H9 (cell line): ENCODE measurements at regions not wholly inside any gene's neighbourhood (a gene's known extent, or its start where the extent isn't known, plus 50 kb on each side); places are given as distances from the start of the nearest gene placed in this dataset.

ENCODE experiments used
- DNase-seq: peaks from one replicate; pipeline ENCODE4 v3.0.0-alpha.2; 2017
- H2AFZ ChIP-seq: one replicate; pipeline ENCODE4 v1.6.1; 2013; ENCODE audit warnings: mild to moderate bottlenecking, low read length, control low read depth, moderate library complexity
- H2AK5ac ChIP-seq: 2 replicates; pipeline ENCODE4 v1.6.1; 2013; ENCODE audit warnings: low read length, control low read depth, mixed read lengths; ENCODE audit not compliant: insufficient read length
- H2BK120ac ChIP-seq: one replicate; pipeline ENCODE4 v1.6.1; 2013; ENCODE audit warnings: low read depth, mild to moderate bottlenecking, low read length, control low read depth, inconsistent platforms; ENCODE audit not compliant: poor library complexity, severe bottlenecking
- H2BK12ac ChIP-seq: 2 replicates; pipeline ENCODE4 v1.6.1; 2013; ENCODE audit warnings: low read length, control low read depth, mixed read lengths, low read depth; ENCODE audit not compliant: insufficient read length
- H2BK15ac ChIP-seq: 2 replicates; pipeline ENCODE4 v1.6.1; 2013; ENCODE audit warnings: low read depth, low read length, control low read depth
- H2BK20ac ChIP-seq: one replicate; pipeline ENCODE4 v1.6.1; 2013; ENCODE audit warnings: low read depth, mild to moderate bottlenecking, low read length, control low read depth, inconsistent platforms; ENCODE audit not compliant: poor library complexity, severe bottlenecking
- H2BK5ac ChIP-seq: 2 replicates; pipeline ENCODE4 v1.6.1; 2013; ENCODE audit warnings: low read length, control low read depth, mixed read lengths; ENCODE audit not compliant: insufficient read length
- H3K14ac ChIP-seq: 2 replicates; pipeline ENCODE4 v1.6.1; 2013; ENCODE audit warnings: low read length, control low read depth; ENCODE audit not compliant: insufficient read depth
- H3K18ac ChIP-seq: 2 replicates; pipeline ENCODE4 v1.6.1; 2013; ENCODE audit warnings: low read depth, mild to moderate bottlenecking, mixed read lengths, low read length, control low read depth; ENCODE audit not compliant: insufficient read length
- H3K23ac ChIP-seq: 2 replicates; pipeline ENCODE4 v1.6.1; 2013; ENCODE audit warnings: low read length, control low read depth, mixed read lengths, low read depth; ENCODE audit not compliant: insufficient read length
- H3K23me2 ChIP-seq: 2 replicates; pipeline ENCODE4 v1.6.1; 2013; ENCODE audit warnings: low read depth, mild to moderate bottlenecking, mixed read lengths, low read length, control low read depth; ENCODE audit not compliant: insufficient read length, poor library complexity, severe bottlenecking
- H3K27ac ChIP-seq: 2 replicates; pipeline ENCODE4 v1.5.1; 2013; ENCODE audit warnings: low read length, control low read depth, mixed read lengths, low read depth; ENCODE audit not compliant: insufficient read length
- H3K27me3 ChIP-seq: 2 replicates; pipeline ENCODE4 v1.6.1; 2013; ENCODE audit warnings: low read length, control low read depth, inconsistent platforms; ENCODE audit not compliant: insufficient read depth
- H3K4ac ChIP-seq: 2 replicates; pipeline ENCODE4 v1.6.1; 2013; ENCODE audit warnings: low read depth, mild to moderate bottlenecking, control low read depth, inconsistent platforms, low read length, moderate library complexity
- H3K4me1 ChIP-seq: 2 replicates; pipeline ENCODE4 v1.6.1; 2013; ENCODE audit warnings: low read length, control low read depth, inconsistent platforms; ENCODE audit not compliant: insufficient read depth
- H3K4me2 ChIP-seq: 2 replicates; pipeline ENCODE4 v1.6.1; 2013; ENCODE audit warnings: low read length, control low read depth, mixed read lengths; ENCODE audit not compliant: insufficient read length, insufficient read depth
- H3K56ac ChIP-seq: 2 replicates; pipeline ENCODE4 v1.6.1; 2013; ENCODE audit warnings: low read depth, mild to moderate bottlenecking, mixed read lengths, low read length, control low read depth; ENCODE audit not compliant: insufficient read length
- H3K79me1 ChIP-seq: 2 replicates; pipeline ENCODE4 v1.6.1; 2013; ENCODE audit warnings: low read depth, mild to moderate bottlenecking, moderate library complexity, low read length, control low read depth, inconsistent platforms; ENCODE audit not compliant: insufficient read depth, poor library complexity, severe bottlenecking
- H3K79me2 ChIP-seq: 2 replicates; pipeline ENCODE4 v1.6.1; 2013; ENCODE audit warnings: low read length, control low read depth, inconsistent platforms; ENCODE audit not compliant: insufficient read depth
- H3K9ac ChIP-seq: 2 replicates; pipeline ENCODE4 v1.6.1; 2013; ENCODE audit warnings: low read length, control low read depth, mixed read lengths; ENCODE audit not compliant: insufficient read length; ENCODE audit errors: extremely low read depth
- H3K9me3 ChIP-seq: one replicate; pipeline ENCODE4 v1.6.1; 2013; ENCODE audit warnings: low read depth, low read length, inconsistent platforms; ENCODE audit not compliant: control insufficient read depth
- H3T11ph ChIP-seq: one replicate; pipeline ENCODE4 v1.6.1; 2013; ENCODE audit warnings: mild to moderate bottlenecking, low read length, control low read depth, inconsistent platforms
- H4K20me1 ChIP-seq: one replicate; pipeline ENCODE4 v1.6.1; 2013; ENCODE audit not compliant: control insufficient read depth, insufficient read length, insufficient read depth
- H4K5ac ChIP-seq: 2 replicates; pipeline ENCODE4 v1.6.1; 2013; ENCODE audit warnings: low read depth, mild to moderate bottlenecking, mixed read lengths, low read length, control low read depth; ENCODE audit not compliant: insufficient read length
- H4K8ac ChIP-seq: replicated peaks from 2 replicates; pipeline ENCODE4 v1.6.1; 2013; ENCODE audit warnings: low read length, control low read depth, mixed read lengths, low read depth; ENCODE audit not compliant: insufficient read length
- H4K91ac ChIP-seq: 2 replicates; pipeline ENCODE4 v1.6.1; 2013; ENCODE audit warnings: low read depth, mild to moderate bottlenecking, moderate library complexity, mixed read lengths, low read length, control low read depth; ENCODE audit not compliant: insufficient read length
- H3K27ac Mint-ChIP-seq, 3 experiments: 2 replicates in 2 of 3; 3 replicates in 1 of 3; pipeline ENCODE4 v1.8.0; 2020 to 2021; ENCODE audit warnings: mixed read lengths in 3 of 3, mild to moderate bottlenecking in 1 of 3, moderate library complexity in 1 of 3
- H3K27me3 Mint-ChIP-seq: 2 replicates; pipeline ENCODE4 v1.8.0; 2021; ENCODE audit warnings: low read depth, mild to moderate bottlenecking, moderate library complexity, mixed read lengths
- H3K36me3 Mint-ChIP-seq, 3 experiments: 2 replicates in 2 of 3; 3 replicates in 1 of 3; pipeline ENCODE4 v1.8.0; 2020 to 2021; ENCODE audit warnings: low read depth in 3 of 3, mixed read lengths in 3 of 3; ENCODE audit not compliant: insufficient read depth in 1 of 3
- H3K4me1 Mint-ChIP-seq, 2 experiments: 2 replicates each; pipeline ENCODE4 v1.8.0; 2020; ENCODE audit warnings: mixed read lengths in 2 of 2
- H3K4me3 Mint-ChIP-seq, 2 experiments: 2 replicates in 1 of 2; 3 replicates in 1 of 2; pipeline ENCODE4 v1.8.0; 2020 to 2021; ENCODE audit warnings: mild to moderate bottlenecking in 2 of 2, mixed read lengths in 2 of 2, moderate library complexity in 1 of 2
- H3K9me3 Mint-ChIP-seq, 2 experiments: 2 replicates in 1 of 2; 3 replicates in 1 of 2; pipeline ENCODE4 v1.8.0; 2020; ENCODE audit warnings: mild to moderate bottlenecking in 2 of 2, mixed read lengths in 2 of 2, moderate library complexity in 1 of 2
- WGBS: extraction: QIAGEN DNeasy Blood & Tissue Kit; methylation state at CpG from one replicate; pipeline ENCODE4 v1.1.7; 2013; ENCODE audit warnings: missing lambda C conversion rate, low lambda C conversion rate, mixed read lengths; ENCODE audit not compliant: insufficient read length; ENCODE audit errors: extremely low coverage; 5-methylcytosine and 5-hydroxymethylcytosine counted together
- TF ChIP-seq, protein P1 (sequence below): fragments of 200-600 bp; sonication (generic); conservative IDR thresholded peaks from 3 replicates; pipeline ENCODE4 v1.8.0; 2021; ENCODE audit warnings: antibody characterized with exemption, mild to moderate bottlenecking

DNA sequence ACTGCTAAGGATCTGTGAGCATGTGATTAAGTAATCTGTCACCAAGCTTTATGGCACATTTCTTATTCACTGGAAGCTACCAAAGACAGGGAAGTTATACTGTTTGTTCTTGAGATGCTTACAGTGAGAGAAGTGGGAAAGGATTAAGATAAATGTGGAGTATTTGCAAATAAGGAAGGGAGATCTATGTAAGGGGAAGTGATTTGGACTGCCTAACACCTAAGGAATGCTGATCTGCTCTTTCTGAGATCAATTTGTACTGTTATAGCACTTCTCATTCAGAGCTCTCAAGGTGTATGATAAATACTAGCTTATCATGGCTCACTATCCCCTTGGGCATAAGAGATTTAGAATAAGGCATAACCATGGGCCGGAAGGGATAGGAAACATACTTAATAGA, 80.0 kb upstream of the NTRK2 start:
- Histone ChIP-seq H3K9ac (no peak overlapping the region), H2BK120ac (no peak overlapping the region), H2AK5ac (no peak overlapping the region), H3K23ac (no peak overlapping the region), H3K56ac (no peak overlapping the region), H3K4me2 (no peak overlapping the region), H3T11ph (no peak overlapping the region), H3K9me3 (no peaks in the 10 kb centered on the region), H3K18ac (no peak overlapping the region), H4K20me1 (no peaks in the 10 kb centered on the region), H4K8ac (no peak overlapping the region), H3K14ac (no peak overlapping the region), H2BK12ac (no peak overlapping the region), H3K4ac (no peak overlapping the region), H2BK20ac (no peak overlapping the region), H3K79me1 (no peaks in the 10 kb centered on the region), H2BK5ac (no peak overlapping the region), H2BK15ac (no peak overlapping the region), H3K79me2 (no peaks in the 10 kb centered on the region), H4K5ac (no peak overlapping the region), H2AFZ (no peak overlapping the region), H3K27me3 (no peaks in the 10 kb centered on the region), H3K4me1 (no peaks in the 10 kb centered on the region), H3K23me2 (no peaks in the 10 kb centered on the region), H4K91ac (no peak overlapping the region), H3K27ac (no peak overlapping the region)
- H3K27me3 Mint-ChIP-seq, result peaks cover 4% of the 10 kb centered on the region
- H3K4me3 Mint-ChIP-seq, result no peak overlapping the region
- DNase-seq, result no peak
- TF ChIP-seq, protein P1, sequence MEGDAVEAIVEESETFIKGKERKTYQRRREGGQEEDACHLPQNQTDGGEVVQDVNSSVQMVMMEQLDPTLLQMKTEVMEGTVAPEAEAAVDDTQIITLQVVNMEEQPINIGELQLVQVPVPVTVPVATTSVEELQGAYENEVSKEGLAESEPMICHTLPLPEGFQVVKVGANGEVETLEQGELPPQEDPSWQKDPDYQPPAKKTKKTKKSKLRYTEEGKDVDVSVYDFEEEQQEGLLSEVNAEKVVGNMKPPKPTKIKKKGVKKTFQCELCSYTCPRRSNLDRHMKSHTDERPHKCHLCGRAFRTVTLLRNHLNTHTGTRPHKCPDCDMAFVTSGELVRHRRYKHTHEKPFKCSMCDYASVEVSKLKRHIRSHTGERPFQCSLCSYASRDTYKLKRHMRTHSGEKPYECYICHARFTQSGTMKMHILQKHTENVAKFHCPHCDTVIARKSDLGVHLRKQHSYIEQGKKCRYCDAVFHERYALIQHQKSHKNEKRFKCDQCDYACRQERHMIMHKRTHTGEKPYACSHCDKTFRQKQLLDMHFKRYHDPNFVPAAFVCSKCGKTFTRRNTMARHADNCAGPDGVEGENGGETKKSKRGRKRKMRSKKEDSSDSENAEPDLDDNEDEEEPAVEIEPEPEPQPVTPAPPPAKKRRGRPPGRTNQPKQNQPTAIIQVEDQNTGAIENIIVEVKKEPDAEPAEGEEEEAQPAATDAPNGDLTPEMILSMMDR, result no peak
- no CpG with 5 or more reads among the region's 1 CpG for WGBS
- H3K27ac Mint-ChIP-seq, result no peak overlapping the region
- no peaks in the 10 kb centered on the region for H3K9me3 Mint-ChIP-seq
- no peaks in the 10 kb centered on the region; a peak in 1 of 7 replicates for H3K36me3 Mint-ChIP-seq
- 0 out of 4 replicates have a peak, but pooled peaks cover 0 to 3% of the 10 kb centered on the region in 2 experiments for H3K4me1 Mint-ChIP-seq
